Gastroesophageal sphincter (tissue), 4 donors: ENCODE measurements at regions not wholly inside any gene's neighbourhood (a gene's known extent, or its start where the extent isn't known, plus 50 kb on each side); places are given as distances from the start of the nearest gene placed in this dataset.
A peak's percentile ranks its signal among the peaks of the same experiment; 100 is the strongest.

ENCODE experiments used
- ATAC-seq: fragments of 150-250 bp; one replicate; pipeline ENCODE4 v1.9.1; 2016; ENCODE audit warnings: mild to moderate bottlenecking, moderate library complexity
- H3K27ac ChIP-seq, 4 donors: fragments of 200-600 bp; sonication (generic) in 3 of 4; 1 replicate in 3 of 4; 2 replicates in 1 of 4; pipeline ENCODE4 v1.5.1; 2016 to 2019
- H3K27me3 ChIP-seq: fragments of 200-600 bp; sonication (generic); one replicate; pipeline ENCODE4 v1.5.1; 2019
- H3K36me3 ChIP-seq, 2 donors: fragments of 200-600 bp; sonication (generic); one replicate each; pipeline ENCODE4 v1.5.1; 2019; ENCODE audit warnings: control low read depth in 1 of 2
- H3K4me1 ChIP-seq, 3 donors: fragments of 200-600 bp; sonication (generic); 1 replicate in 2 of 3; 2 replicates in 1 of 3; pipeline ENCODE4 v1.5.1; 2016 to 2019; ENCODE audit warnings: control low read depth in 2 of 3
- H3K4me3 ChIP-seq, 2 donors: fragments of 200-600 bp; sonication (generic); one replicate each; pipeline ENCODE4 v1.5.1; 2019; ENCODE audit warnings: mild to moderate bottlenecking in 1 of 2, moderate library complexity in 1 of 2
- H3K9me3 ChIP-seq, 3 donors: fragments of 200-600 bp; sonication (generic); one replicate each; pipeline ENCODE4 v1.5.1; 2017 to 2019; ENCODE audit warnings: control low read depth in 2 of 3
- EP300 ChIP-seq: sonication (generic); formaldehyde crosslinking; IDR thresholded peaks from one replicate; pipeline ENCODE4 v1.6.1; 2017; ENCODE audit warnings: antibody characterized with exemption, mild to moderate bottlenecking
- POLR2A ChIP-seq, 2 donors: fragments of 450-650 bp; IDR thresholded peaks; one replicate each; pipeline ENCODE4 v1.6.1; 2017; ENCODE audit warnings: antibody characterized with exemption in 2 of 2, mild to moderate bottlenecking in 2 of 2, moderate library complexity in 1 of 2
- POLR2AphosphoS5 ChIP-seq: sonication (generic); formaldehyde crosslinking; IDR thresholded peaks from one replicate; pipeline ENCODE4 v1.6.1; 2017; ENCODE audit warnings: antibody characterized with exemption
- WGBS, 2 donors: methylation state at CpG; one replicate each; pipeline ENCODE4 v1.1.5; 2018; ENCODE audit warnings: low coverage in 1 of 2; 5-methylcytosine and 5-hydroxymethylcytosine counted together
- TF ChIP-seq, protein P1 (sequence below), 4 experiments: fragments of 200-600 bp in 2 of 4; fragments of 450-650 bp in 2 of 4; sonication (generic) in 1 of 4; IDR thresholded peaks; one replicate each; pipeline ENCODE4 v1.5.1; 2017 to 2019; ENCODE audit warnings: antibody characterized with exemption in 4 of 4, mild to moderate bottlenecking in 2 of 4, moderate library complexity in 2 of 4

- Histone ChIP-seq H3K4me3 (no peak overlapping the region), H3K4me1 (peaks cover 5 to 96% (median 41%) of the 10 kb centered on the region in 3 donors), H3K27me3 (no peaks in the 10 kb centered on the region), H3K9me3 (no peaks in the 10 kb centered on the region), H3K27ac (peak overlapping the region in 3 of 4 donors; percentile 66 to 81 (median 72)), H3K36me3 (no peaks in the 10 kb centered on the region)
- WGBS, 2 donors: 48 to 54% methylated on average over 6 of the region's 6 CpGs
- no peak for TF ChIP-seq EP300
- TF ChIP-seq, protein P1, sequence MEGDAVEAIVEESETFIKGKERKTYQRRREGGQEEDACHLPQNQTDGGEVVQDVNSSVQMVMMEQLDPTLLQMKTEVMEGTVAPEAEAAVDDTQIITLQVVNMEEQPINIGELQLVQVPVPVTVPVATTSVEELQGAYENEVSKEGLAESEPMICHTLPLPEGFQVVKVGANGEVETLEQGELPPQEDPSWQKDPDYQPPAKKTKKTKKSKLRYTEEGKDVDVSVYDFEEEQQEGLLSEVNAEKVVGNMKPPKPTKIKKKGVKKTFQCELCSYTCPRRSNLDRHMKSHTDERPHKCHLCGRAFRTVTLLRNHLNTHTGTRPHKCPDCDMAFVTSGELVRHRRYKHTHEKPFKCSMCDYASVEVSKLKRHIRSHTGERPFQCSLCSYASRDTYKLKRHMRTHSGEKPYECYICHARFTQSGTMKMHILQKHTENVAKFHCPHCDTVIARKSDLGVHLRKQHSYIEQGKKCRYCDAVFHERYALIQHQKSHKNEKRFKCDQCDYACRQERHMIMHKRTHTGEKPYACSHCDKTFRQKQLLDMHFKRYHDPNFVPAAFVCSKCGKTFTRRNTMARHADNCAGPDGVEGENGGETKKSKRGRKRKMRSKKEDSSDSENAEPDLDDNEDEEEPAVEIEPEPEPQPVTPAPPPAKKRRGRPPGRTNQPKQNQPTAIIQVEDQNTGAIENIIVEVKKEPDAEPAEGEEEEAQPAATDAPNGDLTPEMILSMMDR (IDR thresholded peaks at IDR 0.05): no peak
- TF ChIP-seq POLR2A (IDR thresholded peaks at IDR 0.05): no peak
- no peak for TF ChIP-seq POLR2AphosphoS5
- ATAC-seq: no peak
Observed at GRCh38 chr3:42019144-42019952, 57.4 kb upstream of the ULK4 start.

GRCh38 chr3:42014921-42015533 is 53.1 kb upstream of the ULK4 start:
- Histone ChIP-seq H3K27ac (peak overlapping the region; percentile 77 to 98 (median 89)), H3K27me3 (no peaks in the 10 kb centered on the region), H3K4me3 (peak overlapping the region; percentile 90 to 98), H3K36me3 (no peaks in the 10 kb centered on the region), H3K4me1 (peaks cover 0 to 60% (median 18%) of the 10 kb centered on the region in 3 donors), H3K9me3 (no peaks in the 10 kb centered on the region)
- TF ChIP-seq, protein P1 (IDR thresholded peaks at IDR 0.05): no peak
- ATAC-seq: peak; percentile 31
- 4% methylated on average over 6 of the region's 11 CpGs; no CpG with 5 or more reads in 1 of the 2 donors for WGBS, 2 donors

DNA sequence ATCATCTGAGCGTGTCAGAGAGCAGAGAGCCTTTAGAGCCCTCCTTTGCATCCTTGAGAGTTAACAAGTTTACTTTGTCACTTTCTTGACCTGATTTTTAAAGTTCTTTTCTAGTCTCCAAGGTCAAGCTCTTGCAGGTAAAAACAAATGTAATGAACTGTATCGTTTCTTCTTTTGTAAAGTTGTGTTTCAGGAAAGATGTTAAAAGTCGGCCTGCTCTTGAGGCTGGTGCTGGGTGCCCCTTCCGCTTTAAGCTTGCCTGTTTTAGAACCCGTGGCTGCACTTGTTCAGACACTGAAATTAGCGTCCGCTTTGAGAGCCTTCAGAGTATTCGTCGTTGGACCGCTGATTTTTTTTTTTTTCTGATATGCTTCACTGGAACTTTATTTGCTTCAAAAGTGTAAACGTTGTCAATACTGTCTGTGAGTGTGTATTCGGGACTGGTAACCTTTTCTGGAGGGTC is 52.6 kb upstream of the ULK4 start:
- Histone ChIP-seq H3K4me3 (peak overlapping the region; percentile 90 to 98), H3K9me3 (no peaks in the 10 kb centered on the region), H3K4me1 (peaks cover 0 to 55% (median 12%) of the 10 kb centered on the region in 3 donors), H3K27ac (peak overlapping the region; percentile 77 to 98 (median 89)), H3K36me3 (no peaks in the 10 kb centered on the region), H3K27me3 (no peaks in the 10 kb centered on the region)
- WGBS, 2 donors: 1 to 2% methylated on average over 9 to 12 of the region's 12 CpGs
- ATAC-seq: no peak
- TF ChIP-seq POLR2AphosphoS5: no peak
- TF ChIP-seq EP300: no peak
- TF ChIP-seq, protein P1 (IDR thresholded peaks at IDR 0.05): no peak
- TF ChIP-seq POLR2A (IDR thresholded peaks at IDR 0.05): no peak

DNA sequence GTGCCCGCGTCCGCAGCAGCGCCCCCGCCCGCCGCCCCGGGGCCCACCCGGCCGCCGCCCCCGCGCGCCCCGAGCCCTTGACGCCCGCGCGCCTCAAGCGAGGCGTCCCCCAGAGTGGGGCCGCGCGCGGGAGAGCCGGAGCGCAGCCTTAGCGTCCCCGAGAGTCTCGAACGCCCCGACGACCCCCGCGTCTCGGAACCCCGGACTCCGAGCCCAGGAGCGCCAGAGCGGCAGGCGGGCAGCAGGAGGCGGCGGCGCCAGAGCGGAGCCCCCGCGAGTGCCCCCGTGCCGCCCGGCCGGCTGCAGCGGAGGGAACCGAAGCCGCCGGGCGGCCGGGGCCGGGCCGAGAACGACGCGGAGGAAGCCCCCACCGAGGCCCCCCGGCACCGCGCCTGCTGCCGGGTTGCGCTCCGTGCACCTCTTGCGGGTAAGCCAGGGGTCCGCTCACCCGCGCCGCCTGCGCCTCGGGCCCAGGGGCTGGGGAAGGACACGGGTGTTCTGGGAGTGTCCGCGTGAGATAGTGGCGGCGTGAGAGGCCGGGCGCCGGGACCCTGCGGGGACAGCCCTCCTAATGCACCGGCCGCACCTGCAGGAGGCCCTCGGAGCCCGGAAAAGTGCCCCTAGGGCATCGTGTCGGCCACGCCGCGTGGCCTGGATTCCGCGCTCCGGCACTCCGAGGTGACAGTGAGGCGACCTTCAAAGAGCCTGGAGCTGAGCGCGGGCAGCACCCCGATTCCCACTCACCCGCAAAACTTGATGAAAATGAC is 52.0 kb upstream of the ULK4 start:
- Histone ChIP-seq H3K36me3 (no peaks in the 10 kb centered on the region), H3K27ac (peak overlapping the region; percentile 77 to 98 (median 89)), H3K4me3 (peak overlapping the region; percentile 90 to 98), H3K27me3 (no peaks in the 10 kb centered on the region), H3K4me1 (peaks cover 0 to 49% (median 7%) of the 10 kb centered on the region in 3 donors), H3K9me3 (no peaks in the 10 kb centered on the region)
- no CpG with 5 or more reads among the region's 103 CpGs for WGBS, 2 donors
- TF ChIP-seq POLR2A (IDR thresholded peaks at IDR 0.05) (no peak), POLR2AphosphoS5 (no peak)
- TF ChIP-seq, protein P1 (IDR thresholded peaks at IDR 0.05): peak in 2 of 4 experiments; percentile 4 to 47
- ATAC-seq: peak; percentile 44
